SK-N-SH (cell line): ENCODE measurements at regions not wholly inside any gene's neighbourhood (a gene's known extent, or its start where the extent isn't known, plus 50 kb on each side); places are given as distances from the start of the nearest gene placed in this dataset.

Experiments
- CTCF ChIA-PET: fragments of 300-600, 350-600 bp; formaldehyde crosslinking; extraction: SDS; loops from one replicate; lab custom pipeline; 2021; lab: Yijun Ruan, JAX
- POLR2A ChIA-PET: fragments of 350-600 bp; sonication (Branson Sonifier 250); formaldehyde crosslinking; extraction: SDS; loops from one replicate; lab custom pipeline; 2020; ENCODE audit warnings: antibody characterized with exemption, inconsistent platforms; lab: Yijun Ruan, JAX
- DNase-seq: peaks from one replicate; pipeline ENCODE4 v3.0.0; 2012
- H2AFZ ChIP-seq: fragments of 200-600 bp; sonication (generic); 2 replicates; pipeline ENCODE4 v1.8.1; 2016; ENCODE audit warnings: antibody characterized with exemption, mild to moderate bottlenecking, low read depth
- H3F3A ChIP-seq: fragments of 200-600 bp; sonication (generic); replicated peaks from 2 replicates; pipeline ENCODE3; 2016; ENCODE audit warnings: antibody characterized with exemption, mild to moderate bottlenecking; ENCODE audit not compliant: insufficient read depth
- H3K27ac ChIP-seq, 2 experiments: fragments of 200-500 bp in 1 of 2; fragments of 200-600 bp in 1 of 2; sonication (Bioruptor generic) in 1 of 2; sonication (generic), shearing (Covaris generic) in 1 of 2; 2 replicates each; pipeline versions ENCODE4 v1.5.1 to v1.6.1; 2014 to 2016; ENCODE audit warnings: low read depth in 2 of 2, inconsistent platforms in 1 of 2, low read length in 1 of 2, mild to moderate bottlenecking in 1 of 2, mixed read lengths in 1 of 2
- H3K27me3 ChIP-seq: fragments of 200-600 bp; sonication (generic), shearing (Covaris generic); 2 replicates; pipeline ENCODE4 v1.6.1; 2016; ENCODE audit warnings: mixed run types; ENCODE audit not compliant: insufficient read depth
- H3K36me3 ChIP-seq, 2 experiments: fragments of 200-500 bp in 1 of 2; fragments of 200-600 bp in 1 of 2; sonication (Bioruptor generic) in 1 of 2; sonication (generic) in 1 of 2; replicated peaks in 1 of 2; 2 replicates each; pipeline versions ENCODE3 to v1.5.1; 2014 to 2016; ENCODE audit warnings: low read length in 1 of 2, mild to moderate bottlenecking in 1 of 2; ENCODE audit not compliant: insufficient read depth in 2 of 2, control insufficient read depth in 1 of 2
- H3K4me1 ChIP-seq, 2 experiments: fragments of 200-500 bp in 1 of 2; fragments of 200-600 bp in 1 of 2; sonication (Bioruptor generic) in 1 of 2; sonication (generic), shearing (Covaris generic) in 1 of 2; 2 replicates each; pipeline versions ENCODE4 v1.5.1 to v1.6.1; 2014 to 2016; ENCODE audit warnings: low read depth in 1 of 2, low read length in 1 of 2, mixed run types in 1 of 2; ENCODE audit not compliant: insufficient read depth in 2 of 2, control insufficient read depth in 1 of 2
- H3K4me2 ChIP-seq: fragments of 200-600 bp; sonication (generic), shearing (Covaris generic); 2 replicates; pipeline ENCODE4 v1.6.1; 2017; ENCODE audit warnings: mixed run types
- H3K4me3 ChIP-seq, 2 experiments: fragments of 200-500 bp in 1 of 2; fragments of 200-600 bp in 1 of 2; sonication (Bioruptor generic) in 1 of 2; sonication (generic), shearing (Covaris generic) in 1 of 2; 2 replicates each; pipeline versions ENCODE4 v1.5.1 to v1.8.1; 2014 to 2016; ENCODE audit warnings: low read depth in 2 of 2, inconsistent platforms in 1 of 2, low read length in 1 of 2, mild to moderate bottlenecking in 1 of 2, mixed read lengths in 1 of 2, moderate library complexity in 1 of 2
- H3K79me2 ChIP-seq: fragments of 200-600 bp; sonication (generic); 2 replicates; pipeline ENCODE4 v1.8.1; 2017; ENCODE audit warnings: mild to moderate bottlenecking; ENCODE audit not compliant: insufficient read depth
- H3K9ac ChIP-seq: fragments of 200-600 bp; sonication (generic); 2 replicates; pipeline ENCODE4 v1.6.1; 2017; ENCODE audit warnings: mixed run types
- H3K9me2 ChIP-seq: fragments of 200-600 bp; sonication (generic); 2 replicates; pipeline ENCODE4 v1.6.1; 2017; ENCODE audit warnings: mixed run types
- H3K9me3 ChIP-seq: fragments of 200-600 bp; sonication (generic); 2 replicates; pipeline ENCODE4 v1.6.1; 2017; ENCODE audit warnings: mixed run types, mild to moderate bottlenecking, moderate library complexity
- H4K20me1 ChIP-seq: fragments of 200-600 bp; sonication (generic); 2 replicates; pipeline ENCODE4 v1.6.1; 2017; ENCODE audit warnings: mild to moderate bottlenecking, mixed run types; ENCODE audit not compliant: insufficient read depth
- EP300 ChIP-seq, 2 experiments: IDR thresholded peaks; 2 replicates each; pipeline versions ENCODE4 v1.4.0 to v1.6.1; 2012; ENCODE audit warnings: borderline replicate concordance in 1 of 2, low read depth in 1 of 2, low read length in 1 of 2
- EZH2phosphoT487 ChIP-seq: fragments of 200-600 bp; sonication (generic); IDR thresholded peaks from 2 replicates; pipeline ENCODE4 v1.6.1; 2017; ENCODE audit warnings: low read depth, mixed run types, mild to moderate bottlenecking, antibody characterized with exemption, moderate library complexity, borderline replicate concordance
- GABPA ChIP-seq: IDR thresholded peaks from 2 replicates; pipeline ENCODE4 v1.4.0; 2012; ENCODE audit warnings: low read depth, mild to moderate bottlenecking
- JUND ChIP-seq: IDR thresholded peaks from 2 replicates; pipeline ENCODE4 v1.4.0; 2012
- MEF2A ChIP-seq: IDR thresholded peaks from 2 replicates; pipeline ENCODE4 v1.4.0; 2012; ENCODE audit warnings: low read depth, borderline replicate concordance
- MXI1 ChIP-seq: IDR thresholded peaks from 2 replicates; pipeline ENCODE4 v1.6.1; 2012; ENCODE audit warnings: mild to moderate bottlenecking, low read depth, low read length, improper control_type of control experiment
- NFIC ChIP-seq: IDR thresholded peaks from 2 replicates; pipeline ENCODE4 v1.4.0; 2012; ENCODE audit warnings: borderline replicate concordance
- NRF1 ChIP-seq: IDR thresholded peaks from 2 replicates; pipeline ENCODE4 v1.6.1; 2012; ENCODE audit warnings: low read depth, mild to moderate bottlenecking, low read length
- RCOR1 ChIP-seq: fragments of 150-350 bp; IDR thresholded peaks from 2 replicates; pipeline ENCODE4 v1.6.1; 2017; ENCODE audit warnings: antibody characterized with exemption, low read length
- RFX5 ChIP-seq: IDR thresholded peaks from 2 replicates; pipeline ENCODE4 v1.6.1; 2012; ENCODE audit warnings: mild to moderate bottlenecking, improper control_type of control experiment, low read length
- RXRA ChIP-seq: IDR thresholded peaks from 2 replicates; pipeline ENCODE4 v1.4.0; 2012; ENCODE audit warnings: low read depth, mild to moderate bottlenecking, borderline replicate concordance
- SIN3A ChIP-seq: IDR thresholded peaks from 2 replicates; pipeline ENCODE4 v1.6.1; 2012; ENCODE audit warnings: low read depth, mild to moderate bottlenecking, low read length, moderate library complexity, borderline replicate concordance
- SMC3 ChIP-seq: IDR thresholded peaks from 2 replicates; pipeline ENCODE4 v1.6.1; 2012; ENCODE audit warnings: low read depth, low read length, improper control_type of control experiment
- YY1 ChIP-seq: IDR thresholded peaks from 2 replicates; pipeline ENCODE4 v1.4.0; 2012; ENCODE audit warnings: low read depth, mild to moderate bottlenecking
- WGBS: methylation state at CpG from one replicate; pipeline ENCODE4 v1.1.6; 2017; ENCODE audit warnings: low lambda C conversion rate; 5-methylcytosine and 5-hydroxymethylcytosine counted together
- TF ChIP-seq, protein P1 (sequence below): IDR thresholded peaks from 2 replicates; pipeline ENCODE4 v1.4.0; 2012; ENCODE audit warnings: low read depth, borderline replicate concordance
- TF ChIP-seq, protein P2 (sequence below): IDR thresholded peaks from 2 replicates; pipeline ENCODE4 v1.6.1; 2012; ENCODE audit warnings: mild to moderate bottlenecking, low read depth, low read length, moderate library complexity
- TF ChIP-seq, protein P3 (sequence below): fragments of 150-350 bp; IDR thresholded peaks from 2 replicates; pipeline ENCODE4 v1.6.1; 2016; ENCODE audit warnings: mild to moderate bottlenecking, low read depth, low read length

DNA sequence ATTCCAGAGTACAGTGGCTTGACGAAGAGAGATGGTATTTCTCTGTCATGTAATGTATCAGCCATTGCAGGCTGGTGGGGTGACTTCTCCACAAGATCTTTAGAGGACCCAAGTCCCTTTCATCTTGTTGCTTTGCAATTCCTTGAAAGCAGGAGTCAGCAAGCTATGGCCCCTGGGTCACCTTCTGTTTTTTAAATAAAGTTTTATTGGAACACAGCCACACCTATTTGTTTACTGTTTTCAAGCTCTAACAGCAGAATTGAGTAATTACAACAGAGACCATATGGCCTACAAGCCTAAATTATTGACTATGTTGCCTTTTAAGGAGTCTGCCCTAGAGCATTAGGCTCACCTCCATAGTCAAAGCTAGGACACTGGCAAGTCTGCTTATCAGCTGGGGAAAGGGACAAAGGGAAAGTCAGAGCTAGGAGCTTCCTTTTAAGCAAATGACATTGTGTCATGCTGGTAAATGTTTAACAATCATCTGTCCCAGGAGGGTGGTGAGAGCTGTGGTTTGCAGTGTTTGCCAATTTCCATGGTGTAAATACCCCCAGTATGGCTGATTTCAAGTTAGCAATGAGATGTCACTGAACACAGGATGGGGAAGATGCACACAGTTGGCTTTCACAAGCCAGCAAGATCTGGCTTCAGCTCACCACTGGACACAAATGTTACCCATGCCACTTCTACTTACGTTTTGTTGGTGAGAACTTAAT is 87.7 kb upstream of the PWP1 start:
- CTCF ChIA-PET: interaction anchor here (0.8 to 3.2 kb wide), 7 partner anchors 10 to 466 kb away, joined by 3 to 25 read pairs (median 4); no protein-coding TSS in a partner anchor
- H3K9me2 ChIP-seq: no peaks in the 10 kb centered on the region
- no peak overlapping the region for H3K27ac ChIP-seq
- H3K4me3 ChIP-seq: no peak overlapping the region
- 50% methylated on average over 1 of the region's 2 CpGs for WGBS
- no peaks in the 10 kb centered on the region for H3K27me3 ChIP-seq
- H3K4me1 ChIP-seq: peaks cover 0 to 10% of the 10 kb centered on the region in 2 experiments; a peak in 1 of 4 replicates
- H4K20me1 ChIP-seq: no peaks in the 10 kb centered on the region
- DNase-seq: no peak
- H3K4me2 ChIP-seq: no peak overlapping the region
- TF ChIP-seq MEF2A (no peak), RCOR1 (no peak), EP300 (IDR thresholded peaks at IDR 0.05; ENCODE audit: borderline replicate concordance in 1 of 2, low read depth in 1 of 2, low read length in 1 of 2) (no peak), NFIC (no peak), MXI1 (no peak), JUND (no peak), GABPA (no peak), RXRA (no peak), NRF1 (no peak)
- TF ChIP-seq, protein P1, sequence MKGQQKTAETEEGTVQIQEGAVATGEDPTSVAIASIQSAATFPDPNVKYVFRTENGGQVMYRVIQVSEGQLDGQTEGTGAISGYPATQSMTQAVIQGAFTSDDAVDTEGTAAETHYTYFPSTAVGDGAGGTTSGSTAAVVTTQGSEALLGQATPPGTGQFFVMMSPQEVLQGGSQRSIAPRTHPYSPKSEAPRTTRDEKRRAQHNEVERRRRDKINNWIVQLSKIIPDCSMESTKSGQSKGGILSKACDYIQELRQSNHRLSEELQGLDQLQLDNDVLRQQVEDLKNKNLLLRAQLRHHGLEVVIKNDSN: no peak
- TF ChIP-seq, protein P2, sequence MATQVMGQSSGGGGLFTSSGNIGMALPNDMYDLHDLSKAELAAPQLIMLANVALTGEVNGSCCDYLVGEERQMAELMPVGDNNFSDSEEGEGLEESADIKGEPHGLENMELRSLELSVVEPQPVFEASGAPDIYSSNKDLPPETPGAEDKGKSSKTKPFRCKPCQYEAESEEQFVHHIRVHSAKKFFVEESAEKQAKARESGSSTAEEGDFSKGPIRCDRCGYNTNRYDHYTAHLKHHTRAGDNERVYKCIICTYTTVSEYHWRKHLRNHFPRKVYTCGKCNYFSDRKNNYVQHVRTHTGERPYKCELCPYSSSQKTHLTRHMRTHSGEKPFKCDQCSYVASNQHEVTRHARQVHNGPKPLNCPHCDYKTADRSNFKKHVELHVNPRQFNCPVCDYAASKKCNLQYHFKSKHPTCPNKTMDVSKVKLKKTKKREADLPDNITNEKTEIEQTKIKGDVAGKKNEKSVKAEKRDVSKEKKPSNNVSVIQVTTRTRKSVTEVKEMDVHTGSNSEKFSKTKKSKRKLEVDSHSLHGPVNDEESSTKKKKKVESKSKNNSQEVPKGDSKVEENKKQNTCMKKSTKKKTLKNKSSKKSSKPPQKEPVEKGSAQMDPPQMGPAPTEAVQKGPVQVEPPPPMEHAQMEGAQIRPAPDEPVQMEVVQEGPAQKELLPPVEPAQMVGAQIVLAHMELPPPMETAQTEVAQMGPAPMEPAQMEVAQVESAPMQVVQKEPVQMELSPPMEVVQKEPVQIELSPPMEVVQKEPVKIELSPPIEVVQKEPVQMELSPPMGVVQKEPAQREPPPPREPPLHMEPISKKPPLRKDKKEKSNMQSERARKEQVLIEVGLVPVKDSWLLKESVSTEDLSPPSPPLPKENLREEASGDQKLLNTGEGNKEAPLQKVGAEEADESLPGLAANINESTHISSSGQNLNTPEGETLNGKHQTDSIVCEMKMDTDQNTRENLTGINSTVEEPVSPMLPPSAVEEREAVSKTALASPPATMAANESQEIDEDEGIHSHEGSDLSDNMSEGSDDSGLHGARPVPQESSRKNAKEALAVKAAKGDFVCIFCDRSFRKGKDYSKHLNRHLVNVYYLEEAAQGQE: no peak
- TF ChIP-seq, all 33 proteins: peak for 0
- POLR2A ChIA-PET: no interaction called here
- no peaks in the 10 kb centered on the region for H3K9me3 ChIP-seq
- no peak overlapping the region for H3K9ac ChIP-seq
- no peaks in the 10 kb centered on the region for H3F3A ChIP-seq
- H2AFZ ChIP-seq: no peak overlapping the region
- H3K79me2 ChIP-seq: no peaks in the 10 kb centered on the region
- no peaks in the 10 kb centered on the region for H3K36me3 ChIP-seq

DNA sequence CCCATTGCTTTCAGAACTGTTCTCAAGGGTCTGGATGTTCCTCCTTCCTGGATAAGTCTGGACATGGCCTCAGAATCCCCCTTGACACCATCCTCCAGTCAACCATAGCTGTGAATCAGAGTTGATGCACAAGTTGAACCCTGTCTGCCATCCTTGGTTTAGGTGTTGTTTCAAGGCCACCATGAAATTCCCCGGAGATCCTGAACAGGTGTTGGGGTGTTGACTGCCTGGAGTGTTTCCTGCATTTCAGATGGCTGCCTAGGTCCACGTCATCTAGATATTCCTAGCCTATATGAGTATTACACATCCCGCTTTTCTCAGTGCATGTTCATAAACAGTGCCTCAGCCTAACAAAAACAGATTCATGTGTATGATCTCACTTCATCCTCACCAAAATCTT is 86.7 kb upstream of the PWP1 start:
- H3K79me2 ChIP-seq: no peaks in the 10 kb centered on the region
- no peak overlapping the region for H3K9ac ChIP-seq
- H3K27me3 ChIP-seq: no peaks in the 10 kb centered on the region
- WGBS: 67% methylated on average over 3 of the region's 3 CpGs
- no peaks in the 10 kb centered on the region for H3K36me3 ChIP-seq
- DNase-seq: no peak
- H3K4me2 ChIP-seq: no peak overlapping the region
- H3F3A ChIP-seq: no peaks in the 10 kb centered on the region
- no peaks in the 10 kb centered on the region for H4K20me1 ChIP-seq
- no peak overlapping the region for H2AFZ ChIP-seq
- H3K9me2 ChIP-seq: no peaks in the 10 kb centered on the region
- TF ChIP-seq YY1 (no peak), MEF2A (no peak), SMC3 (no peak), RFX5 (no peak), EZH2phosphoT487 (no peak), SIN3A (no peak)
- TF ChIP-seq, protein P3, sequence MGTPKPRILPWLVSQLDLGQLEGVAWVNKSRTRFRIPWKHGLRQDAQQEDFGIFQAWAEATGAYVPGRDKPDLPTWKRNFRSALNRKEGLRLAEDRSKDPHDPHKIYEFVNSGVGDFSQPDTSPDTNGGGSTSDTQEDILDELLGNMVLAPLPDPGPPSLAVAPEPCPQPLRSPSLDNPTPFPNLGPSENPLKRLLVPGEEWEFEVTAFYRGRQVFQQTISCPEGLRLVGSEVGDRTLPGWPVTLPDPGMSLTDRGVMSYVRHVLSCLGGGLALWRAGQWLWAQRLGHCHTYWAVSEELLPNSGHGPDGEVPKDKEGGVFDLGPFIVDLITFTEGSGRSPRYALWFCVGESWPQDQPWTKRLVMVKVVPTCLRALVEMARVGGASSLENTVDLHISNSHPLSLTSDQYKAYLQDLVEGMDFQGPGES: no peak
- H3K27ac ChIP-seq: no peak overlapping the region
- no peak overlapping the region for H3K4me3 ChIP-seq
- CTCF ChIA-PET: interaction anchor here (0.8 to 3.2 kb wide), 8 partner anchors 9 to 494 kb away, joined by 3 to 25 read pairs (median 4); no protein-coding TSS in a partner anchor
- no peaks in the 10 kb centered on the region for H3K9me3 ChIP-seq
- POLR2A ChIA-PET: no interaction called here
- H3K4me1 ChIP-seq: peaks cover 0 to 10% of the 10 kb centered on the region in 2 experiments; a peak in 1 of 4 replicates
